Stimulated activated CD4-positive, alpha-beta T cell treated with anti-CD3 and anti-CD28 coated beads, Interleukin-15, amount 100 ng/mL, for 24 hours (primary cell): ENCODE measurements at regions not wholly inside any gene's neighbourhood (a gene's known extent, or its start where the extent isn't known, plus 50 kb on each side); places are given as distances from the start of the nearest gene placed in this dataset.
"Not testable (repeated sequence)": the region's sequence is repeated elsewhere in the genome, so short reads cannot be mapped to it uniquely, and the experiment has no call there.

Source experiments
- DNase-seq: peaks from one replicate; pipeline ENCODE4 v3.0.0-alpha.2; 2020

DNA sequence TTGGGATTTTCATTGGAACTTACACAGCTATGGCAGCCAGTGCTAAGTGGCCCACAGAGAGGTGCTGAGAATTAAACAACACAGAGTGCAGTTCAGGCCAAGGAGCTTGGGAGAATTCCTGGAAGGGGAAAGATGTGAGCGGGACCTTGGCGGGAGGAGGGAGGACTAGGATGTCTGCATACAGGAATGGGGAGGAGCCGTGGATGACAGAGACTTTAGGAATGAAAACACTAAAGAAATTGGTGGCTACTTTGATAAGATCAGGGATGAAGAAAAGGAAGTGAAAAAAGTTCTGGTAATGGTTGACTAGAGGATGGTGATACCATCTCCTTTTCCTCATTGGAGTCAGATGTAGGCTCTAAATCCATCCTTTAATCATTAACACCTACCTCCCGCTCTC is 234.2 kb upstream of the FZD8 start:
- no peak for DNase-seq

DNA sequence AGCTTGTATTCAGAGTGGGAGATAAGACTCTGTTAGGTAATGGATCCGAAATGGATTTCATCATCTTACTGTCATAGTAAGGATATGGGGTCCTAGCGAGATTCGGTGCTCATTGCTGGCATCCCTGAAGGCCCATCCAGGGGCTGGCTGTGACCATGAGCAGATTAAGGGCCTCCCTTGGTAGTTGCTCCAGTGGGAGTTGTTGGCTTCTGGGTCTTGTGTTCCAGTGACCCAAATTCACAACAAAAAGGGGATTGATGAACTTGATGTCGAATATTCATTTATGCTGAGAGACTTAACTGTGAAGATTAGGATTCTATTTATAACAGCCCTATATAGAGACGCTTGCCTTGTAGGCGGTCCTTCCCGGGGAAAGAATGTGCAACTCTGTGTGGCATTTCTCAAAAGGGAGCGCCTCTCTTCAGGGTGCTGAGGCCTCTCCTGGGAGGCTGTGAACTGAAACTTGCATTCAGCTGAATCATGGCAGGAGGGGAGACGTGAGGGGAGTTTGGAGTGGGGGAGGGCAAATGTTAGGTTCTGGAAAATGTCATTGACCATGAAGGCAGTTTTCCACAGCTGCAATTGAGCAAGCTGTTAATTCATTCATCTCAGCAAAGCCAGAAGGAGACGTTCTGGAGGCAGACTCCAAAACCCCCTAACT is 233.1 kb upstream of the FZD8 start:
- no peak for DNase-seq

DNA sequence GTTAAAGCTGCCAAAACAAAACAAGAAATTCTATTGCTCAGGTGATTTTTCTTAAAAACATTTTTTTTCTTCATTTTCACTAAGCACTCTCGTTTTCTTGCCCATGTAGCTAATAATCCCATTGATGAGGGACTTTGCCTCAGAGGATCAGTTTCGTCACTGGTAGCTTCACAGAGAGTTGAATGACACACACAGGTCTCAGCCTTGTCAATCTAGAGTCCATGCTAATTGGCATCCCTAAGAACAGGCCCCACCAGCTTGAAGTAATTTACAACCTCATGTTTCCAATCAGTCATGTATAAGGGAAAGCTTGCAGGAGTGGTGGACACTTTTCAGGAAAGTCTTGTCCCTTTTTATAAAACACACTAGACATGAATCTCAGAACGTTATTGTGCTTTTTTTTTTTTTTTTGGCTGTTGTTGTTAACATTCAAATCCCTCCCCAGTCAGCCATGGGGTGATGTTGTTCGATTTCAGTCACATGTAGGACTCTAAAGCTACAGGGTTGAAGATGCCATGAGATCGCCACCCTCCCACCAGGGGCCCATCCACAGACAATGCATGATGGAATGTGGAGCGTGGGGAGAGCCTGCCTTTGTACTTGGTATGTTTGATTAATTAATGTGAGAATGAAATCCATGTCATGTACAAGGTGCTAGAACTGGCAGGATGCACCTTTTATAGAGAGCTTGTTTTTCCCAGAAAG is 232.4 kb upstream of the FZD8 start:
- no peak for DNase-seq

DNA sequence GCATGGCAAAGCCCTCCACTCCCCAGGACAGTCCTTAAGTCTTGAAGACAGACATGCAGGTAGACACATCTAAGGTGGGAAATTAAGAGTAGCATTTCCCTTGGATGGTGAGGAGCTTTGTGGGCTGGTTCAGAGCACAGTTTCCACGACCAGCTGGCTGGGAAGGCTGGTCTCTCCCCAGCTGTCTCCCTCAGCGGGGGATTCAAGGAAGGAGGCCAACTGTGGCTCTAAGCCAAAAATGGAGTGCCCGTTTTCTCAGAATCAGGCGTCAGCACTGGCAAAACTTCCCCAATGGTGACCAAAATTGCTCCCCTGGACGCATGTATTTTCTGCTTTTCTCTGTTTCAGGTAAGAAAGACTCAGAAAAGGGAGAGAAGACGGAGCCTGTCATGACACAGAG is 230.6 kb upstream of the FZD8 start:
- DNase-seq, result no peak

DNA sequence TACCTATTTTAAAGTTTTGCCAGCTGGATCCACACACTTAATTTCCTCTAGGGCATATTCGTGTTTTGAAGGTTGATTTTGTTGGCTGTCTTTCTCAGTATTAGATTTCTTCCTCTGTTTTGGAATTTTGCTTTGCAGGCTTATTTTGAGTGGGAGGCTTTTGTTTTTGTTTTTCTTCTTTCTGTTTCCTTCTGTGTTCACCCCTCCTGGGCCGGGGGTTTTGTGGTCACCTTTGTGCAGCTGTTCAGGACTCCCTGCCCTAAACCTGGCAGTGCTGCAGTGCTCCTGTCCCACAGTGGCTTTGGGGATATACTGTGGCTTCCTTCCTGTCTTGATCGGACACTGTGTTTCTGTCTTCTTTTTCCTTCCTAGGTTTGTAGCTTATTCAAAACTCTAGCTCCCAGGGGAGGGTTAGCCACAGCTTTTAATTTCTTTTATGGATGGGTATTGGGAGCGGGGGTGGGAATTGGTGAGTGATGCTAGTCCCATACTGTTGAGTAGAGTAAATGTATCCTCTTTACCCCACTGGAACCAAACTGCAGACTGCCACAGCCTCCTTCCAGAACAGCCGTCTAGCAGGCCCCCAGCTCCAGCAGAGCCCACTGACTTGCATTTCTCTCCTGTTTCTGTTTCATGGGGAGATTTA is 228.7 kb upstream of the FZD8 start:
- DNase-seq, result no peak

DNA sequence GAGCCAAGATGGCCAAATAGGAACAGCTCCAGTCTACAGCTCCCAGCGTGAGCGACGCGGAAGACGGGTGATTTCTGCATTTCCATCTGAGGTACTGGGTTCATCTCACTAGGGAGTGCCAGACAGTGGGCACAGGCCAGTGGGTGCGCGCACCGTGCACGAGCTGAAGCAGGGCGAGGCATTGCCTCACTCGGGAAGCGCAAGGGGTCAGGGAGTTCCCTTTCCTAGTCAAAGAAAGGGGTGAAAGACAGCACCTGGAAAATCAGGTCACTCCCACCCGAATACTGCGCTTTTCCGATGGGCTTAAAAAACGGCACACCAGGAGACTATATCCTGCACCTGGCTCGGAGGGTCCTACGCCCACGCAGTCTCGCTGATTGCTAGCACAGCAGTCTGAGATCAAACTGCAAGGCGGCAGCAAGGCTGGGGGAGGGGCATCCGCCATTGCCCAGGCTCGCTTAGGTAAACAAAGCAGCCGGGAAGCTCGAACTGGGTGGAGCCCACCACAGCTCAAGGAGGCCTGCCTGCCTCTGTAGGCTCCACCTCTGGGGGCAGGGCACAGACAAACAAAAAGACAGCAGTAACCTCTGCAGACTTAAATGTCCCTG is 216.7 kb upstream of the FZD8 start:
- DNase-seq, result not testable (repeated sequence)

DNA sequence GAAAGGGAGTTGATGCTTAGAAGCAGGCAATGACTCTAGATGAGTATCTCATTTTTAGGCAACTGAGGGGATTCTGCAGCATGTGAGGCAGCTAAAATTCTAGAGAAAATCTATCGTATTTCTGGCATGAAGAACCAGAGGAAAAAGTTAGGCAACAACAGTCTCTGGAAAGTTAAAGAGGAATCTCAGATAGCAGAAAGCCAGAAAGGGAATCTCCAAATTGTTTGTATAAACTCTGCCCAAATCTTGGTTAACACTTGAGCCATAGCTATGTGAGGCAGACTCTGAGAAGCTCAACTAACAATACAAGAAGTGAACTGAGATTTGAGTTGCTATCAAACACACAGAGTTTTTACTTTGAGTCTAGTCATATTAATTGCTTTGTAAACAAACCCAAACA is 215.8 kb upstream of the FZD8 start:
- DNase-seq, result no peak

DNA sequence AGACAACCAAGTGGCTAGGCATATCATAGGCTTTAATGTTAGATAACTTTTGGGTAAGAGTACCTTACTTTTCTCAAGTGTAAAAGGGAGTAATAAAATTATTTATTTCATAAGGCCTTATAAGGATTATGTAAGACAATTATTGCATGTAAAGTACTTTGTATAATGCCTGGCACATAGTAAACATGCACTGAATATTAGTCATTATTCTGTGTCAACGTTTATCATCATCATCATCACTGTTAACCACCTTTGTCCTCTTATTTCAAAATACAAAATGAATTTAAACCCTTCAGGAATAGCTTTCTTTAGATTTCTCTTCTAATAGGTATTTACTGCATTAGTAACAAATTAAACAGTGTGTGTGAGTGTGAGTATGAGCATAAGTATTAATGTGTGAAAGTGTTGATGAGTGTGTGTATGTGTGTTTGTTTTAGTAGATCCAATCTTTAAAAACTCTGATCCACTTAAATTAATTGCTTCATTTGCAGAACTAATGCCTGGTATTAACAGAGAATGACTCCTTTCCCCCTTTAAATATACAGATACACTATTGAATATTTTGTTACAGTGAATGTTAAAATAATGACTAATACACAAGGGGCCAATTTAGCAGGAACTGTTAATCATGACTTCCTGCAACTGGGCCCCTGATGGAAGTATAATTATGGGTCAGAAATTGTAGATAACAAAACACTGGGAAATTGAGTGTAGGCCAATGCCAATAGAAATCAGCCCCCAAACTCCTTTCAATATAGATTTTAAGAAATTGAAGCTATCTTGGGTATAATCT is 213.3 kb upstream of the FZD8 start:
- DNase-seq, result no peak

DNA sequence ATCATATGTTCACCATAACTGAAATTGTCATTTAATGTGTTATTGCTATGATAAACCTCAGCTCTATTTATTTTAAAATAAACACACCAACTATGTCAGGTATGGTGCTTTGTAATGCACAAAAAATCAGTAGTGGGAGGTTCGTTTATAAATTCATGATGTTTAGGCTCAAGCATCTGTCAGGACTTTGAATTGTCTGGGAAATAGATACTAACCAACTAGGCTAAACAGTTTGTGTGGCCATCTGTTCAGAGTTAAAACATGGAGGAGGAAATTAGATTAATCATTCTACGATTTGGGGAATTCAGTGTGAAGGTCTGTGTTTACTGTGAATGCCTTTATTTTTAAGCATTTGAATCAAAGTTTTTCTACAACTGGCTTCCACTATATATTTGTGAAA is 212.6 kb upstream of the FZD8 start:
- no peak for DNase-seq

DNA sequence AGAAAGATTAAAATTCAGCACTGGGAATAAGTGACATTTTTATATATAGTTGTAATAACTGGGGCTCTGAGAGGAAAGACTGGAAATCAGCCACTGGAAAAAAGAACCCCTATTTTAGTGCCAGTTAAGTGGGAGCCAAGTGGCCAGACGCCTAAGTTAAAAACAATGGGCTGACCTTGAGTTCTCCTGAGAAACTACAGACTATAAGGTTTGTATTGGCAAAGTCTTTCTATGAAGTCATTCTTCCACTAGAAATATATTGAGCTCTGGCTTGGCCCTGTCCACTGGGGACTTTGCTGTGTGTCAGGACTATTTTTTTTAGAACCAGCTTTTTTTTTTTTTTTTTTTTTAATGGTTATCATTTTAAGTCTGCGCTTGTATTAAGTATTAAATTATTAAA is 210.6 kb upstream of the FZD8 start:
- no peak for DNase-seq

DNA sequence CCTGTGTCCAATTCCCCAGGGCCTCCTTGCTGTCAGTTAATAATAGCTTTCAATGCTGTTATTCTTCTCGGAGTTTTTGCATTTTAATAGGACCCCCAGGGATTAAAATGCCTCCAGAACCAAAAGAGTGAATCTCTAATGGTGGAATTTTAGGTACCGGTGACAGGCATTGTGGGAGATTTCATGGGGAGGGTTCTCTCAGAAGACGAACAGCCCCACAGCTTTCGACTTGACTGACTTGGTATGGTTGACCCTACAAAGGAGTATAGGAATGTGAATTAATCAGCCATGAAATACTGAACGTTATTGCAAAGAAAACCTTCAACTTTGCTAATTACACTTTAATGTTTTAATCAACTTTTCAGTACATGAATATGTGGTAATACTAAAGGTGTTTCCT is 206.3 kb upstream of the FZD8 start:
- DNase-seq, result no peak

DNA sequence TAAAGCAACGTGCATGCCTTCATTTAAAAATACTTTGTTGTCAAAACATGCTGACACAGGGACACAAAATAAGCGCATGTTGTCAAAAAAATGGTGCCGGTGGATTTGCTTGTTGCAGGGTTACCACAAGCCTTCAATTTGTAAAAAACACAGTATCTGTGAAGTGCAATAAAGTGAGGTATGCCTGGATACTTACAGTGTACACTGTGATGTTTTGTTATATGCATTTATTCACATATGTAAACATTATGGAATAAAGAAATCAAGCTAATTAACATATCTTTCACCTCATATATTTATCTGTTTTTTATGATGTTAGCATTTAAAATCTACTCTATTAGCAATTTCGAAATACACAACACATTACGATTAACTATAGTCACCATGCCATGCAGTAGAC is 202.6 kb upstream of the FZD8 start:
- DNase-seq, result no peak

DNA sequence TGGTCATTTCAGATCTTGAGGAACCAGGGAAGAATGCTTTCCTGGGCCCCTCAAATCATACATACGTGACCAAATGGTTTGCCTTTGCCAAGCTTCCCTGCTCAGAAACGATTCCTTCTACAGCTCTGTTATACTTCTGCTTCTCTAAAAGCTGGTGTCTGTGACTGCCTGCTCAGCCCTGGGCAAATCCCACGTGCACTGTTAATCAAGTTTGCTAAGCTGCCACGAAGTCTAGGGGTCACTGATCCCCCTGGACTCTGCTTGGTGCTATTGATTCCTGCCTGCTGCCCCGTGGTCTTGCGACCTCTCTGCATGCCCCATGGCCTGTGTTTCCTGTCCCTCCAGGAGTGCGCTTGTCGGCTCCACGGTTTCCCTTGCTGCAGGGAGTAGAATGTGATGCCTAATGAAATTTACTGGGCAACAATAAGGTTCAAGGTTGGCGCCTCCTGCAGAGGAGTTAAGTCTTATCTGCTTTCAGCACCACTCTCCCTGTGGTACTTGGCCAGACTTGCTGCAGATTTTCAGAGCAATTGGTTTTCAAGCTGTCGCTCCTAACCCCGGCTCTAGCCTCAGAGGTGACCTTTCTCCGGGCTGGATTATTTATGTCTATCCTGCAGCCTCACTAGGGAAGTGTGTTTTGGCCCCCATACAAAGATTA is 201.6 kb upstream of the FZD8 start:
- DNase-seq, result no peak

DNA sequence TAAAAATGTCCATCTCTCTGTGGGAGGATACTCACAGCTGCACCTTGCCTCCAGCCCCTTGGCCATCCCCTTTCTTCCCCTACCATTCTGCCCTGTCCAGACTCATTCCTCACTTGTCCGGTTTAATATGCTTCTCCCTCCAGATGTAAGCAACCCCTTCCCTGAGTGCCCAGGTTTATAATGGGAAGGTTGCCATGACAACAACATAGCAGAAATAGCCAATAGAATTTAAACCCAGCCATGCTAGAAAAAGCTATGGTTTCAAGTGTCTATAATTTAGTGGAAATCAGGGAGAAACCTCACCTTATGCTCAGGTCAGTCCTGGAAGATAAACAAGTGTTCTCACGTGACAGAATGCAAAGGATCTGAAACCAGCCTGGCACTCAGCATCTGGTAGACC is 196.0 kb upstream of the FZD8 start:
- no peak for DNase-seq

DNA sequence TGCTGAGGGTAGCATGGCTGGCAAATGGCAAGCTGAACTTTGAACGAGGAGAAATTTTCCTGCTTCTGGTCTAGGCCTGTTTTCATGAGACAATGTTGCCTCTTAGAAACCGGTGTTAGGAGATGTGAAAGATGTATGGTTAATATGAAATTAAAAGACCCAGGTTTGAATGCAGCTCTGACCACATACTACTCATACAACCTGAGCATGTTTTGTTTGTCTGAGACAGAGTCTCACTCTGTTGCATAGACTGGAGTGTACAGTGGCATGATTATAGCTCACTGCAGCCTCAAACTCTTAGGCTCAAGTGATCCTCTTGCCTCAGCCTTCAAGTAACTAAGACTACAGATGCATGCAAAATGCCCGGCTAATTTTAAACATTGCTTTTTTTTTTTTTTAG is 193.4 kb upstream of the FZD8 start:
- DNase-seq, result no peak

DNA sequence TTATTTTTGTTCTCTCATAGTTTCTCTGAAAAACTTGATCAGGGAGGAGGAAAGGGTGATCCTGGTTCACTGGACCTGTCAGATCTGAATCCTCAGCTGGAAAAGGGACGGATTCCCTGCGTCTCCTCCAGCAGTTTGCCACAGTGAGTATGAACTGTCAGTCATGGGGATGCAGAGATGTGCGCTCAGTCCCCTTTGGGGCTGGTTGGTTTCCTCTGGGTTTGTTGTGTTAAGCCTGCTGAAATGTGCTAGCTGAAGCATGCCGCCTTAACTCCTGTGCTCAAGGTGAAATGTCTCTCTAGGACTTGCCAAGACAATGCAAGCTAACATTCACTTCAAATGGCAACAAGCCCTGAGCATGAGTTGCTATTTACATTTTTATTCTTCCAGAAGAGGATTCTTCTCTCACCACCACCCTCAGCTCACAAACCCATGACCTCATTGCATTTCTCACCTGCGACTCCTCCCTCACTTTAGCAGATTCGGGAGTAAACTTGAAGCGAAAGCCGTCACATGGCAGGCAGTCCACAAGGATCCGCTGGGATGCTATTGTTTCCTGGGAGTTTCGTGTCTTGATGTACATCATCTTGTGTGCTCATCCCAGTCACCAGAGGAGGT is 192.9 kb upstream of the FZD8 start:
- no peak for DNase-seq

DNA sequence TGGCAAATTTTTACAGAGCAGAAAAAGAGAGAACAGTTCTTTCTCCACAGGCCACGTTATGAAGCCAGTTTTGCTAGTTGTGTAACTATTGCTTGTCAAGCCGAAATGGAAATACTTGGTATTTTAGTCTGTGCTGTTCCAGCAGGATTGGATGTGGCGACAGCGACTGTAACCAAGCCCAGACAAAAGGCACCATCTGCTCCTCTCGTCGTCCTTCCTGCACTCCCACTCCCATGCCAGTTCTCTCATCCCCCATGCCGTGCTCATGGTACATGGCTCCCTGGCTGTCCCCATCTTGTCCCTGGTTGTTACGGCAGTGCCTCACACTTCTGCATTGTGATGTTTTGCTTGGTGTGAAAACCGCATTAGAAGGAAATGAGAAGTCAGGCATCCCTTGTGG is 185.7 kb upstream of the FZD8 start:
- DNase-seq, result no peak

DNA sequence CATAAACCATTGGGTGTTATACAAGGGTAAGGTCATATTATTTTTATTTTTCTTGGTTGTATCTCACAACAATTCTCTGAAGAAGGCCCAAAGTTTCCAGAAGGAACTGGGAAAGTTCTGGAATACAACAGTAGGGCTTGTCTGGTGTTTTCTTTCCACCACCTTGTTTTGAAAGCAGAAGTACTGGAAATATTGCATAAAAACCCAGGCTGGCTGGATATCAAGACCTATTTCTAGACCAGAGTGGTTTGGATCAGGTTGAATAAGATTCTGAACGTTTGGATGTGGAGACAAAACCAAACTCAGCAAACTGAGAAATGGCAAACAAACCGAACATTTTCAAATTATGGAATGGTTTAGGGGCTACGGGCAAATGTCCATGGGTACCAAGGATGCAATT is 182.6 kb upstream of the FZD8 start:
- no peak for DNase-seq

DNA sequence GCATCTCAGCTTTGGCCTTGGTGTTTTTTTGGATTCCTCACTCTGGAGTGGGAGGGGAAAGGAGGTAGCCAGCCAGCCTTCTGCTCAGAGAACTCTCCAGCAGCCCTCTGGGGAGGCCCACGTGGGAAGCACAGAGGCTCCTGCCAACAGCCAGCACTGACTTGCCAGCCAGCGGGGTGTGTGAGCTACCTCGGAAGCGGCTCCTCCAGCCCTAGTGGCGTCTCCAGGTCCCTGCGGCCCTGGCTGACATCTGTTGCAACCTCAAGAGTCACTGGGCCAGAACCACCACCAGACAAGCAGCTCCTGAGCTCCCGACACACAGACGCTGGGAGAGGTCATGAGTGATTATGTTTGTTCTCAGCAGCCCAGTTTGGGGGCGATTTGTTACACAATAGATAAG is 180.2 kb upstream of the FZD8 start:
- DNase-seq, result no peak

DNA sequence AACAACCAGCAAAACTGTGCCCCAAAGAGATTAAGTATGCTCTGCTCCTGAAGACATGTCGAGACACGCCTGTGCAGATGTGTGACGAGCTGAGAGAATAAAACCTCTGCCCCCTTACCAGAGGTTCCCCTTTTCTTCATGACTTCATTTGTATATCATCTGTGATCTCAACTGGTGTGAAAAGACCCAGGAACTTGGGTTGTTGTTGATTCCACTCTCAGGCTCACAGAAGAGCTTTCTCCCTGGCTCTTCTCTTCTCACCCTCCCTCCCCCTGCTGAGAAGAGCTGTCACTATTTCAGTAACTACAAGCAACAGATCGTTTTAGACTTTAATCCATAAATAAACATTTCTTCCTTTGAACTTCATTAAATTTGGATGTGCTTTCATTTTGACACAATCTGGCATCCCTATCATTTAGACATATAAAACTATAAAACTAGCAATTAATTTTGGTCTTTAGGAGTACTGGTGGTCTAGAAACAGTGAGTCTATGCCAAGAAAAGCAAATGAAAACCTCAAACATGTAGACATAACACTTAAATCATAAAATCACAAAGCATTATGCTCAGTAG is 179.3 kb upstream of the FZD8 start:
- DNase-seq, result no peak

DNA sequence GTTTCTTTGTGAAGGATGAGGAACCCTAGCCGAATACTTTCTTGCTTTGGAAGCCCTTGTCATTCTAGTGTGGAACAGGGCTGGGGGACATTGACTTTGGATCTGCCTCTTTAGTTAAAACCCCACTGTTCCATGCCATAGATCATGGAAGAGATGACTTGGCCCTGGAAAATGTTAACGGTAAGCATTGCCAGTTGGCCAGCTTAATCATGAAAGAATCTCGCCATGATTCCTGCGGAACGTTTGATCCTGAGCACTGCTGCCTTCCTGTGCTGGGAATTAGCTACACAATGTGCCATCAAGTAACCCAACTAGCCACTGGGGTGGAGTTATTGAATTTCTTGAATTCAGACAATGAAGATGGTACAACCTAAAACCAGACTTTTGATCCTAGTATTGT is 177.6 kb upstream of the FZD8 start:
- DNase-seq, result no peak

DNA sequence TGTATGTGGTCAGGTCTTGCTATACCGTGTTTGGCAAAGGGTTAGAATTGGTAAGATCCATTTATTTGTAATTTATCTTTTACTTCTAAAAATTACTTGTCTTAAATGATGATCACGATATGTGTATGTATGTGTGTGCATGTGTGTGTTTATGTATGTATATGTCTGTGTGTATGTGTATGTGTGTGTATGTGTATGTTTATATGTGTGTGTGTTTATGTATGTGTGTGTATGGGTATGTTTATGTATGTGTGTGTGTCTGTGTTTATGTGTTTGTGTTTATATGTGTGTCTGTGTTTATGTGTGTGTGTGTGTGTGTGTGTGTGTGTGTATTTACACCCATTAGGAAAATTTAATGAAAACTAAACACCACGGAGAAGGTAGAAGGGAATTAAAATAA is 176.9 kb upstream of the FZD8 start:
- DNase-seq, result no peak
